Ovary (tissue), 3 donors: ENCODE measurements at regions not wholly inside any gene's neighbourhood (a gene's known extent, or its start where the extent isn't known, plus 50 kb on each side); places are given as distances from the start of the nearest gene placed in this dataset.

ENCODE experiments used
- CTCF ChIP-seq, 3 donors: fragments of 450-650 bp in 2 of 3; fragments of 200-600 bp in 1 of 3; IDR thresholded peaks; one replicate each; pipeline versions ENCODE4 v1.5.1 to v1.8.0; 2016 to 2022; ENCODE audit warnings: antibody characterized with exemption in 3 of 3, mild to moderate bottlenecking in 1 of 3
- EP300 ChIP-seq: sonication (generic); formaldehyde crosslinking; IDR thresholded peaks from one replicate; pipeline ENCODE4 v1.6.1; 2017; ENCODE audit warnings: antibody characterized with exemption
- POLR2A ChIP-seq: fragments of 450-650 bp; IDR thresholded peaks from one replicate; pipeline ENCODE4 v1.6.1; 2017; ENCODE audit warnings: antibody characterized with exemption, mild to moderate bottlenecking, moderate library complexity
- donor health status: DM: no; HTN: no; CAD: no.

- TF ChIP-seq CTCF (IDR thresholded peaks at IDR 0.05) = no peak
- TF ChIP-seq EP300 = no peak
- TF ChIP-seq POLR2A = no peak
Measured at GRCh38 chr12:126811391-126811790, 1455.6 kb upstream of the TMEM132C start.
